HT-29 (cell line): ENCODE measurements at regions not wholly inside any gene's neighbourhood (a gene's known extent, or its start where the extent isn't known, plus 50 kb on each side); places are given as distances from the start of the nearest gene placed in this dataset.

Source experiments
- DNase-seq: peaks from one replicate; pipeline ENCODE4 v3.0.0-alpha.2; 2015; ENCODE audit warnings: low spot score

GRCh38 chr2:238699307-238700116, 148.4 kb upstream of the TWIST2 start:
- no peak for DNase-seq

- no peak for DNase-seq
Measured at GRCh38 chr2:238700117-238700457, 147.8 kb upstream of the TWIST2 start.

GRCh38 chr2:238700506-238701340, 147.2 kb upstream of the TWIST2 start:
- DNase-seq: no peak

- DNase-seq: no peak
Measured at GRCh38 chr2:238701341-238702206, 146.3 kb upstream of the TWIST2 start.

GRCh38 chr2:238702276-238703052, 145.4 kb upstream of the TWIST2 start:
- no peak for DNase-seq

GRCh38 chr2:238703053-238703415, 144.9 kb upstream of the TWIST2 start:
- DNase-seq: no peak

- DNase-seq: no peak
Measured at GRCh38 chr2:238703436-238703835, 144.4 kb upstream of the TWIST2 start.

- DNase-seq: no peak
Measured at GRCh38 chr2:238704471-238705225, 143.2 kb upstream of the TWIST2 start.

- DNase-seq: no peak
Measured at GRCh38 chr2:238706163-238706562, 141.7 kb upstream of the TWIST2 start.

GRCh38 chr2:238706673-238707072, 141.2 kb upstream of the TWIST2 start:
- DNase-seq: peak; percentile 9

- DNase-seq: no peak
Measured at GRCh38 chr2:238709325-238710025, 138.4 kb upstream of the TWIST2 start.

GRCh38 chr2:238710032-238710735, 137.7 kb upstream of the TWIST2 start:
- DNase-seq: no peak

GRCh38 chr2:238710787-238711186, 137.1 kb upstream of the TWIST2 start:
- DNase-seq: no peak

GRCh38 chr2:238711346-238711745, 136.5 kb upstream of the TWIST2 start:
- DNase-seq: no peak

- no peak for DNase-seq
Measured at GRCh38 chr2:238712011-238712410, 135.9 kb upstream of the TWIST2 start.

- DNase-seq: no peak
Measured at GRCh38 chr2:238713198-238713826, 134.6 kb upstream of the TWIST2 start.

GRCh38 chr2:238714038-238714528, 133.8 kb upstream of the TWIST2 start:
- DNase-seq: no peak

- DNase-seq: no peak
Measured at GRCh38 chr2:238716171-238716570, 131.7 kb upstream of the TWIST2 start.

GRCh38 chr2:238716585-238716984, 131.3 kb upstream of the TWIST2 start:
- DNase-seq: no peak
